Neuron (in vitro differentiated cells): ENCODE measurements at regions not wholly inside any gene's neighbourhood (a gene's known extent, or its start where the extent isn't known, plus 50 kb on each side); places are given as distances from the start of the nearest gene placed in this dataset.

Experiments
- H2AFZ ChIP-seq: one replicate; pipeline ENCODE4 v1.6.1; 2013; ENCODE audit warnings: low read depth, mild to moderate bottlenecking, inconsistent platforms, low read length, moderate library complexity
- H3K27me3 ChIP-seq: one replicate; pipeline ENCODE4 v1.6.1; 2013; ENCODE audit warnings: low read length; ENCODE audit not compliant: insufficient read depth
- H3K36me3 ChIP-seq: one replicate; pipeline ENCODE4 v1.6.1; 2013; ENCODE audit warnings: low read length; ENCODE audit not compliant: insufficient read depth
- H3K4me1 ChIP-seq: one replicate; pipeline ENCODE4 v1.6.1; 2013; ENCODE audit warnings: low read length; ENCODE audit not compliant: insufficient read depth
- H3K4me3 ChIP-seq: 2 replicates; pipeline ENCODE4 v1.5.1; 2013; ENCODE audit warnings: mild to moderate bottlenecking, low read length, moderate library complexity
- H3K9me3 ChIP-seq: one replicate; pipeline ENCODE4 v1.6.1; 2013; ENCODE audit warnings: low read length

GRCh38 chr13:100812982-100813584, 138.5 kb upstream of the TMTC4 start:
- Histone ChIP-seq H3K4me3 (no peak overlapping the region), H2AFZ (no peak overlapping the region), H3K9me3 (no peaks in the 10 kb centered on the region), H3K36me3 (no peaks in the 10 kb centered on the region), H3K4me1 (peaks cover 60% of the 10 kb centered on the region), H3K27me3 (no peaks in the 10 kb centered on the region)

- H2AFZ ChIP-seq: no peak overlapping the region
- no peaks in the 10 kb centered on the region for H3K27me3 ChIP-seq
- no peaks in the 10 kb centered on the region for H3K9me3 ChIP-seq
- no peaks in the 10 kb centered on the region for H3K36me3 ChIP-seq
- no peak overlapping the region for H3K4me3 ChIP-seq
- peaks cover 66% of the 10 kb centered on the region for H3K4me1 ChIP-seq
These were observed 137.3 kb upstream of the TMTC4 start for GRCh38 chr13:100811928-100812327.

GRCh38 chr13:100811024-100811865, 136.7 kb upstream of the TMTC4 start:
- Histone ChIP-seq H3K9me3 (no peaks in the 10 kb centered on the region), H3K27me3 (no peaks in the 10 kb centered on the region), H3K4me1 (peaks cover 66% of the 10 kb centered on the region), H3K36me3 (no peaks in the 10 kb centered on the region), H3K4me3 (no peak overlapping the region), H2AFZ (no peak overlapping the region)

- H3K4me3 ChIP-seq: no peak overlapping the region
- H2AFZ ChIP-seq: no peak overlapping the region
- peaks cover 59% of the 10 kb centered on the region for H3K4me1 ChIP-seq
- no peaks in the 10 kb centered on the region for H3K27me3 ChIP-seq
- no peaks in the 10 kb centered on the region for H3K36me3 ChIP-seq
- H3K9me3 ChIP-seq: no peaks in the 10 kb centered on the region
These were observed 135.9 kb upstream of the TMTC4 start for GRCh38 chr13:100810481-100810880.

GRCh38 chr13:100809856-100810255, 135.3 kb upstream of the TMTC4 start:
- peaks cover 56% of the 10 kb centered on the region for H3K4me1 ChIP-seq
- H3K4me3 ChIP-seq: no peak overlapping the region
- no peaks in the 10 kb centered on the region for H3K27me3 ChIP-seq
- H3K36me3 ChIP-seq: no peaks in the 10 kb centered on the region
- H3K9me3 ChIP-seq: no peaks in the 10 kb centered on the region
- no peak overlapping the region for H2AFZ ChIP-seq

- no peaks in the 10 kb centered on the region for H3K36me3 ChIP-seq
- no peak overlapping the region for H2AFZ ChIP-seq
- H3K4me1 ChIP-seq: peaks cover 56% of the 10 kb centered on the region
- no peaks in the 10 kb centered on the region for H3K27me3 ChIP-seq
- no peaks in the 10 kb centered on the region for H3K9me3 ChIP-seq
- H3K4me3 ChIP-seq: no peak overlapping the region
These were observed 134.5 kb upstream of the TMTC4 start for GRCh38 chr13:100809129-100809390.

- H3K4me3 ChIP-seq: no peak overlapping the region
- no peak overlapping the region for H2AFZ ChIP-seq
- H3K27me3 ChIP-seq: no peaks in the 10 kb centered on the region
- no peaks in the 10 kb centered on the region for H3K36me3 ChIP-seq
- H3K4me1 ChIP-seq: peaks cover 56% of the 10 kb centered on the region
- no peaks in the 10 kb centered on the region for H3K9me3 ChIP-seq
These were observed 133.9 kb upstream of the TMTC4 start for GRCh38 chr13:100808330-100809128.

- Histone ChIP-seq H2AFZ (no peak overlapping the region), H3K36me3 (no peaks in the 10 kb centered on the region), H3K9me3 (no peaks in the 10 kb centered on the region), H3K27me3 (no peaks in the 10 kb centered on the region), H3K4me3 (no peak overlapping the region), H3K4me1 (peaks cover 10% of the 10 kb centered on the region)
These were observed 128.5 kb upstream of the TMTC4 start for GRCh38 chr13:100803091-100803490.

- Histone ChIP-seq H3K36me3 (no peaks in the 10 kb centered on the region), H3K27me3 (no peaks in the 10 kb centered on the region), H3K9me3 (no peaks in the 10 kb centered on the region), H2AFZ (no peak overlapping the region), H3K4me3 (no peak overlapping the region), H3K4me1 (peaks cover 4% of the 10 kb centered on the region)
These were observed 125.8 kb upstream of the TMTC4 start for GRCh38 chr13:100800283-100800875.

- Histone ChIP-seq H3K9me3 (no peaks in the 10 kb centered on the region), H3K4me1 (peaks cover 4% of the 10 kb centered on the region), H3K36me3 (no peaks in the 10 kb centered on the region), H3K27me3 (no peaks in the 10 kb centered on the region), H2AFZ (no peak overlapping the region), H3K4me3 (no peak overlapping the region)
These were observed 124.3 kb upstream of the TMTC4 start for GRCh38 chr13:100798739-100799361.

- H3K27me3 ChIP-seq: no peaks in the 10 kb centered on the region
- no peaks in the 10 kb centered on the region for H3K9me3 ChIP-seq
- no peak overlapping the region for H3K4me3 ChIP-seq
- peaks cover 4% of the 10 kb centered on the region for H3K4me1 ChIP-seq
- no peaks in the 10 kb centered on the region for H3K36me3 ChIP-seq
- no peak overlapping the region for H2AFZ ChIP-seq
These were observed 123.3 kb upstream of the TMTC4 start for GRCh38 chr13:100797921-100798320.

- Histone ChIP-seq H2AFZ (no peak overlapping the region), H3K9me3 (no peaks in the 10 kb centered on the region), H3K36me3 (no peaks in the 10 kb centered on the region), H3K4me1 (peaks cover under 1% of the 10 kb centered on the region), H3K27me3 (no peaks in the 10 kb centered on the region), H3K4me3 (no peak overlapping the region)
These were observed 121.9 kb upstream of the TMTC4 start for GRCh38 chr13:100796463-100796862.

- Histone ChIP-seq H3K36me3 (no peaks in the 10 kb centered on the region), H3K4me3 (no peak overlapping the region), H3K9me3 (no peaks in the 10 kb centered on the region), H3K27me3 (no peaks in the 10 kb centered on the region), H2AFZ (no peak overlapping the region), H3K4me1 (peaks cover 5% of the 10 kb centered on the region)
These were observed 120.0 kb upstream of the TMTC4 start for GRCh38 chr13:100794575-100794974.
